Activated CD4-positive, alpha-beta T cell treated with anti-CD3 and anti-CD28 coated beads, Interleukin-2, amount 10 ng/mL, durations not matched to agents 7 days and 5 days (primary cell): ENCODE measurements at regions not wholly inside any gene's neighbourhood (a gene's known extent, or its start where the extent isn't known, plus 50 kb on each side); places are given as distances from the start of the nearest gene placed in this dataset.
"Not testable (repeated sequence)": the region's sequence is repeated elsewhere in the genome, so short reads cannot be mapped to it uniquely, and the experiment has no call there.

Experiments used
- CTCF ChIA-PET: fragments of 350-600 bp; sonication (Branson Sonifier 250); formaldehyde crosslinking; loops from one replicate; lab custom pipeline; 2021; ENCODE audit warnings: antibody characterized with exemption; lab: Charles Lee
- POLR2A ChIA-PET: fragments of 350-600 bp; sonication (Branson Sonifier 250); formaldehyde crosslinking; loops from one replicate; lab custom pipeline; 2021; ENCODE audit warnings: antibody characterized with exemption; lab: Charles Lee
- DNase-seq: peaks from one replicate; pipeline ENCODE4 v3.0.0-alpha.2; 2020
- H3K27ac Mint-ChIP-seq: one replicate; pipeline ENCODE4 v1.8.0; 2021; ENCODE audit warnings: mild to moderate bottlenecking, moderate library complexity, mixed read lengths
- H3K27me3 Mint-ChIP-seq: one replicate; pipeline ENCODE4 v1.8.0; 2021; ENCODE audit warnings: mixed read lengths
- H3K36me3 Mint-ChIP-seq: one replicate; pipeline ENCODE4 v1.8.0; 2021; ENCODE audit warnings: low read depth, mixed read lengths
- H3K4me1 Mint-ChIP-seq: one replicate; pipeline ENCODE4 v1.8.0; 2021; ENCODE audit warnings: mixed read lengths
- H3K4me3 Mint-ChIP-seq: one replicate; pipeline ENCODE4 v1.8.0; 2021; ENCODE audit warnings: mild to moderate bottlenecking, moderate library complexity, mixed read lengths
- H3K9me3 Mint-ChIP-seq: one replicate; pipeline ENCODE4 v1.8.0; 2021; ENCODE audit warnings: mixed read lengths

DNA sequence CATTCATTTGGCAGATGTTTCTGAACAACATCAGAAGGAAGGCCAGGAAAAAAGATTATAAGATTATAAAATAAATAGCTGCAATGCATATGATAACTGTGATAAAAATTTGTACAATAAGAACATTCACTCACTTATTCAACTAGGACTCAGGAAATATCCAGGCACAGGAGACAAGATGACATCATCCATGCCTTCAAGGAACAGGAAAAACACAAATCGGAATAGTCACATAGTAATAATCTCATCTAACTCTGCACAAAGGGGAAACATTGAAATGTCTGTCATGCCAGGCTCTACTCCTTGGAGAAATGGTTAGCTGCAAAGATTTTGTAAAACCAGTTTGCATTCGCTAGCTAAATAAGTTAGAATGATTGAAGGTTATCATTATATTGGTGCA, 233.5 kb upstream of the AGTR1 start:
- CTCF ChIA-PET = interaction anchor here (0.6 to 1.1 kb wide), 3 partner anchors 18 to 509 kb away, joined by 3 to 4 read pairs (median 3); no protein-coding TSS in a partner anchor
- DNase-seq = no peak
- POLR2A ChIA-PET = no interaction called here
- Mint-ChIP-seq H3K27ac (no peak overlapping the region), H3K4me3 (no peak overlapping the region), H3K9me3 (no peaks in the 10 kb centered on the region), H3K36me3 (no peaks in the 10 kb centered on the region), H3K4me1 (no peaks in the 10 kb centered on the region), H3K27me3 (no peaks in the 10 kb centered on the region)

DNA sequence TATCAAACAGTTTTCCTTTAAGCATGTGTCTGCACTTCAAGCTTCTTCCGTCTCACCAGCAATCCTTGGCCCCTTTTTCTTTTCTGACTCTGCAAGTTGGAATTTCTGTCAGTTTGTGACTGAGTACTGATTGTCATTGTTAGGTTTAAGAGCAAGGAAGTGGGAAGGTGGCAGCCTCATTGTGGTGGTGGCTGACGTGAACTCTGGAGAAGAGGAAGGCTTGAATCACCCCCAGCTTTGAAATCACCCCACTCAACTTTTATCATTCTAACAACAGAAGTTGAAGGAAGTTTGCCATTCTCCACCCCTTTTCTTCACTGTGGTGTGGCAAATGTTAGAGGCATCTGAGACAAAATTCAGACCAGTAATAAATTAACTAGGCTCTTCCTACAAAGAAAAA, 231.6 kb upstream of the AGTR1 start:
- Mint-ChIP-seq H3K4me1 (no peaks in the 10 kb centered on the region), H3K9me3 (no peaks in the 10 kb centered on the region), H3K36me3 (no peaks in the 10 kb centered on the region), H3K27me3 (no peaks in the 10 kb centered on the region), H3K4me3 (no peak overlapping the region), H3K27ac (no peak overlapping the region)
- no peak for DNase-seq
- ChIA-PET POLR2A (no interaction called here), CTCF (no interaction called here)

DNA sequence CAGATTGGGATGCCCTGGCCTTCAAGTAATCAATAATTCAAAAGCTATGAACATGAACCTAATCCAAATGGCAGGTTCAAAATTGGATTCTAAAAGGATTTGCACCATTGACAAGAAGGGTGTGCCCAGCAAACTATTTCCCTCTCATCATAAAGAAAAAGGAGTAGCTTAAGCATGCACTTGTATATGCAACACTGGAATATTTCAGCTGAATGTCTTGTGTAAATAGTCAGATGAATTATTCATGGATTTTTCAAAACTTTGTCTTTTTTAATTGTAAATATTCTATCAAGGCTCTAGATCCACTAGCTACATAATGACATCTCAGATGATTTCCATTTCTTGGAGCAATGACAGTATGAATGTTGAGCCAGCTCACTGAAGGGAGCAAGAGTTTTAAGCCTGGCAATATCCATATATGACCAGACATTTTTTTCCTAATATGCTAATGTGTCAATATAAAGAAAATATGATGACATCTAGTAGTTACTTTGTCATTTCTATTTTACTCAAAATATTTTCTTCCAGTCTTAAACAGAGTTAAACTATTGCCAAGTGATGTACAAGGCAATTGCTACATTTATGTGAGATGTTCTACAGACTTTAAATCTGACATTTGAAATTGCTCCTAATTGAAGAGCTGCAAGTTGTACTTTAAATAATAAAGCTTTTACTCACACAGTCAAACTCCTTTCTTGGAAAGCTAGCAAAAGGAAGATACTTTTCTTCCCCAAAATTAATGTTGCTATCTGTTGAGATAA, 230.5 kb upstream of the AGTR1 start:
- no peaks in the 10 kb centered on the region for H3K27me3 Mint-ChIP-seq
- no peaks in the 10 kb centered on the region for H3K36me3 Mint-ChIP-seq
- CTCF ChIA-PET = no interaction called here
- no peak overlapping the region for H3K4me3 Mint-ChIP-seq
- no peaks in the 10 kb centered on the region for H3K4me1 Mint-ChIP-seq
- no peak overlapping the region for H3K27ac Mint-ChIP-seq
- POLR2A ChIA-PET = no interaction called here
- H3K9me3 Mint-ChIP-seq = no peaks in the 10 kb centered on the region
- DNase-seq = no peak

DNA sequence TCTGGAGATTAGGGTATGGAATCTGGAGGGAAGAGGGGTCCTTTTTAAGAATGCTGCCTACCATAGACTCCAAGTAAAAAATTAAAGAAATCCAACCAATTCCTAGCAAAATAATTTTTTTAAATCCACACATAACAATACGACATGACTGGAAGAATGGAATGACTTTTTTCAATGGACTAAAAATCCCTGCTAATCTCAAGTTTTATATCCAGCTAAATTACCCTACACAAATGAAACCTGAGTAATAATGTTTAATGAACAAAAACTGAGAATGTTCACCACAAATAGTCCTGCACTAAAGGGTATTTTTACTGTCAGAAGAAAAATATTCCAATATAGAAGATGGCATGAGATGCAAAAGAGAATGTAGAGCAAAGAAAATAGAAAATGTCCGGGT, 220.3 kb upstream of the AGTR1 start:
- ChIA-PET CTCF (no interaction called here), POLR2A (no interaction called here)
- no peaks in the 10 kb centered on the region for H3K4me1 Mint-ChIP-seq
- peaks cover 8% of the 10 kb centered on the region for H3K9me3 Mint-ChIP-seq
- H3K36me3 Mint-ChIP-seq = no peaks in the 10 kb centered on the region
- no peak overlapping the region for H3K4me3 Mint-ChIP-seq
- no peak overlapping the region for H3K27ac Mint-ChIP-seq
- H3K27me3 Mint-ChIP-seq = no peaks in the 10 kb centered on the region
- DNase-seq = no peak

DNA sequence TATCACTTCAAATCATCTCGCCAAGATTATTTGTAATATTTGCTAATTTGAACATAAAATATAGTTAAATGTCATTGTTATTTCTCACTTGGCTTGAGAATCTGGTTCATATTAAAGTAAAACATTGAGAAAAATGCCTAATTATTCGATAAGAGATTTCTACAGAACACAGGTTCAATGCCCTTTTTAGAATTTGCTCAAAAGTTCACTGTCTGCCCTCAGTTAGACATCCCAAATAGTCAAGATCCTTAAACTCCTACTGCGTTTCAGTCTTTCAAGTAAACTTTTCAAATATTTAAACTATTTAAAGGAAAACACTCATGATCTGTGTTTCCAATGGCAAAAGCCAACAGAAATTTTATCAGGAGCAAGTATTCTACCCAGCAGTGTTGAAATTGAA, 204.1 kb upstream of the AGTR1 start:
- Mint-ChIP-seq H3K27me3 (no peaks in the 10 kb centered on the region), H3K27ac (no peak overlapping the region), H3K36me3 (no peaks in the 10 kb centered on the region), H3K4me3 (no peak overlapping the region), H3K9me3 (no peaks in the 10 kb centered on the region), H3K4me1 (no peaks in the 10 kb centered on the region)
- no peak for DNase-seq
- CTCF ChIA-PET = no interaction called here
- POLR2A ChIA-PET = no interaction called here

DNA sequence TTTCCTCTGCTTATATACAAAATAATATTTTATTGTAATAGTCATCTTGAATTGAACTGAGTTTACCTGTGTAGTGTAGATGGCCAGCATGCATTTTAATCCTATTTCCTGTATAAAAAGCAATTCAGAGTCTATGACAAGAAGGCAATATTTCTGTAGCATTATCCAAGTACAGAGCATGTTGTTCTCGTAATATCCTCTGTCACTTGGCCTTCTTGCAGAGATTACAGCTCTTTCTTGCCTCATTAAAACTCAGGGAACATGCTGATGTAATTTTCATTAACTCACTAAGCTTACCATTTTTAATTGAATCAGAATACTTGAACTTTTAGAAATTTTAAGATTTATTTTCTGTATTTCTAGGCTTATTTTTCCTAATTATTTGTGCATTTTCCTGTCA, 203.3 kb upstream of the AGTR1 start:
- no peaks in the 10 kb centered on the region for H3K9me3 Mint-ChIP-seq
- H3K4me1 Mint-ChIP-seq = no peaks in the 10 kb centered on the region
- no peak for DNase-seq
- H3K4me3 Mint-ChIP-seq = no peak overlapping the region
- CTCF ChIA-PET = no interaction called here
- no peak overlapping the region for H3K27ac Mint-ChIP-seq
- POLR2A ChIA-PET = no interaction called here
- H3K36me3 Mint-ChIP-seq = no peaks in the 10 kb centered on the region
- no peaks in the 10 kb centered on the region for H3K27me3 Mint-ChIP-seq

DNA sequence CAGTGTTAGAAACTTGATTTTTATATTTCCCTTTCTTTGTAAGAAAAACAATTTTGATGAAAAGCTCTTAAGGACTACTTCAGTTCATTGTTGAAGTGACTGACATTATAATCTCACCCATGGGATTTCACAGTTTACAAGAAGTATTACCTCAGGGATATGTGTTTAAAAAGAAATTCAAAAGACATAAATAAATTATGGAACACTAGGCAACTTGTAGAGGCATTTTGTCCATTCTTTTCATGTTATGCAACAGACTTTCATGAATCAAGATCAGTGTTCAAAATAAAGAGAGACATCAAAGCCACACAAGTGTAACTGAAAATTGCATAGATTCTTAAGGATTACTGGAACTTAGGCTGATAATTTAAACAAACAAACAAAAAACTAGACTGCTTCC, 196.8 kb upstream of the AGTR1 start:
- no peaks in the 10 kb centered on the region for H3K9me3 Mint-ChIP-seq
- no peaks in the 10 kb centered on the region for H3K27me3 Mint-ChIP-seq
- no peaks in the 10 kb centered on the region for H3K36me3 Mint-ChIP-seq

DNA sequence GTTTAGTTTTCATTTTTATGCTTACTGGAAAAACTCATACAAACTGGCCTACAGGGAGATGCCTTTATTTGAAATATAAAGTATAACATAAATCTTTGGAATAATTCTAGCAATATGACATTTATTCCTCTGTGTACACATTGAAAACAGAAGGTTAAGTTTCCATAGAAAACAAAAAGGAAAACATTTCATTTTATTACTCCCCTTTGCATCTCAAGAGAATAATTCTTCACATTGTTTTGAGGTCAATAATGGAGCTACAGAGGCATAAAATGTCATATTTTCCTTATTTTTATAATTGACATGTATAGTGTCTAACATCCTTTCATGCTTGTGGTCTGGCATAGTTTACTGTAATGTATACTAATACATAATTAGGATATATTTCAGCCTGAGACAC, 187.6 kb upstream of the AGTR1 start:
- ChIA-PET POLR2A (no interaction called here), CTCF (no interaction called here)
- Mint-ChIP-seq H3K4me3 (no peak overlapping the region), H3K36me3 (no peaks in the 10 kb centered on the region), H3K27me3 (no peaks in the 10 kb centered on the region), H3K9me3 (no peaks in the 10 kb centered on the region), H3K4me1 (no peaks in the 10 kb centered on the region), H3K27ac (no peak overlapping the region)
- no peak for DNase-seq

More for the DNA sequence above, 196.8 kb upstream of the AGTR1 start:
- H3K4me3 Mint-ChIP-seq = no peak overlapping the region
- ChIA-PET POLR2A (no interaction called here), CTCF (no interaction called here)
- no peaks in the 10 kb centered on the region for H3K4me1 Mint-ChIP-seq
- DNase-seq = no peak
- no peak overlapping the region for H3K27ac Mint-ChIP-seq

DNA sequence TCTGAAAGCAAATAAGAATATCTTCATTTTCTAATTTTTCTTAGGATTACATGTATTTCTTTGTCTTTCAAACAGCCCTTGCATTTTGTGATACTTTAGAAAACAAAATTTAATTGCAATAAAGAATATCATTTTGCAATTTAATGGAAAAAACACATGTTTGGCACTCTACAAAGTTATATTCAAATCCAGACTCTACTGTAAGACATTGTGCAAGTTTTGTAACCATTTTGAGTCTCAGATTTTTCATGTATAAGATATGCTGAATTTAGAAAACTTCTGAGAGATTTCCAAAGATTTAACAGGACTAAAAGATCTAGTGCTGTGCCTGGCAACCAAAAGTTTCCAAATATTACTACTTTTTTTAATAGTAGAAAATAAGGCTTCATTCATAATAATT, 187.1 kb upstream of the AGTR1 start:
- Mint-ChIP-seq H3K27me3 (no peaks in the 10 kb centered on the region), H3K27ac (no peak overlapping the region), H3K9me3 (no peaks in the 10 kb centered on the region), H3K36me3 (no peaks in the 10 kb centered on the region), H3K4me3 (no peak overlapping the region), H3K4me1 (no peaks in the 10 kb centered on the region)
- ChIA-PET CTCF (no interaction called here), POLR2A (no interaction called here)
- DNase-seq = no peak

DNA sequence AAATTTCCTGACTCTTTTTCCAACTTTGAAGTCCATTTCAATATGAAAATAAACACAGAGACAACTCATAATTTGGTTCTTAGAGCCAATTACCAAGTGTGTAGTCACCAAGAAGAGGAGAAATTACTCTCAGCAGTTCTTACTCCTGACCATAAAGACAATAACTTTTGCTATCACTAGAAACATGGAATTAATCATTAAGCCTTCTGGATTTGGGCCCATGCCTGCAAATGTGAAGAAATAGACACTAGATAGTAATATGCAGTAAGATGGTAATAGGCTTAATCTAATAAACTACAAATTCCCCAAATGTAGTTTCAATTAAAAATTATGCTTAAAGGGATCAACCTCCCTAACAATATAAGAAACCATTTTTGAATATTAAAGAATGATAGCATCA, 185.1 kb upstream of the AGTR1 start:
- no peaks in the 10 kb centered on the region for H3K27me3 Mint-ChIP-seq
- no peak for DNase-seq
- no peaks in the 10 kb centered on the region for H3K9me3 Mint-ChIP-seq
- POLR2A ChIA-PET = no interaction called here
- H3K27ac Mint-ChIP-seq = no peak overlapping the region
- H3K36me3 Mint-ChIP-seq = no peaks in the 10 kb centered on the region
- H3K4me3 Mint-ChIP-seq = no peak overlapping the region
- CTCF ChIA-PET = interaction anchor here (0.5 kb wide), 1 partner anchor 1066 kb away, joined by 3 read pairs; no protein-coding TSS in a partner anchor
- H3K4me1 Mint-ChIP-seq = no peaks in the 10 kb centered on the region

DNA sequence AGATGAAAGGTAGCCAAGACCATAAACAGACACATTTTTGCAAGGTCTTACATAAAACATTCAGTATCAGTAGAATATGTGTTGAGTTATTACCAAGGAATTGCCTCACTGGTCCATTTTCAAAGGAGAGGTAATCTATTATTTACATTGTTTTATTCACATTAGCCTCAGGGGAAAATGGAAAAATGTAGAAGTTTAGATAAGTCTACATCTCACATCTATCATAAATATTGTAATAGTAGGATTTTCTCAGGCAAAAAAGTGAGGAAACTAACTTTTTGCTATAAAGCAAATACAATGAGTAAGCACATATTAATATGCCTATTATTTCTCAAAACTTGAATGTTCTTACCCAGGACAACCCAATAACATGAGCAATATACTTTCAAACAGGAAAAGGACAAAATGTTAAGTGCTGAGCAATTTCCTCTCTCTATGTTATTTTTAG, 184.6 kb upstream of the AGTR1 start:
- no peaks in the 10 kb centered on the region for H3K36me3 Mint-ChIP-seq
- CTCF ChIA-PET = no interaction called here
- H3K4me1 Mint-ChIP-seq = no peaks in the 10 kb centered on the region
- DNase-seq = no peak
- H3K4me3 Mint-ChIP-seq = no peak overlapping the region
- POLR2A ChIA-PET = no interaction called here
- no peak overlapping the region for H3K27ac Mint-ChIP-seq
- H3K9me3 Mint-ChIP-seq = no peaks in the 10 kb centered on the region
- no peaks in the 10 kb centered on the region for H3K27me3 Mint-ChIP-seq

DNA sequence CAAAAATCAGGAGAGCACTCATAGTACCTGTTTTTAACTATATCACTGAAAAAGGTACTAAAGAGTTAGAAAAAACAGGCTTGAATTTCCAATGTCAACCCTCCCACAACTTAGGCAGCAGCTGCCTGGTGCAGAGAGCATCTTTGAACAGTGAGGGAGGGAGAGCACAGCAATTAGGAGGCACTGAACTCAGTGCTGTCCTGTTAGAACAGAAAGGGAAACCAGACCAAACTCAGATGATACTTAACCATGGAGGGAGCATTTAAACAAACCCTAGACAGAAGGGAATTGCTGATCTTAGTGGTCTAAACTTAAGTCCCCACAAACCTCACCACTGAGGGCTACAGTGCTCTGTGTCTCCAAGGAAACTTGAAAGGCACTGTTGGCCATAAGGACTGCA, 179.2 kb upstream of the AGTR1 start:
- Mint-ChIP-seq H3K27ac (no peak overlapping the region), H3K36me3 (no peaks in the 10 kb centered on the region), H3K9me3 (peaks cover 2% of the 10 kb centered on the region), H3K27me3 (no peaks in the 10 kb centered on the region), H3K4me1 (no peaks in the 10 kb centered on the region), H3K4me3 (no peak overlapping the region)
- DNase-seq = no peak
- ChIA-PET CTCF (no interaction called here), POLR2A (no interaction called here)

DNA sequence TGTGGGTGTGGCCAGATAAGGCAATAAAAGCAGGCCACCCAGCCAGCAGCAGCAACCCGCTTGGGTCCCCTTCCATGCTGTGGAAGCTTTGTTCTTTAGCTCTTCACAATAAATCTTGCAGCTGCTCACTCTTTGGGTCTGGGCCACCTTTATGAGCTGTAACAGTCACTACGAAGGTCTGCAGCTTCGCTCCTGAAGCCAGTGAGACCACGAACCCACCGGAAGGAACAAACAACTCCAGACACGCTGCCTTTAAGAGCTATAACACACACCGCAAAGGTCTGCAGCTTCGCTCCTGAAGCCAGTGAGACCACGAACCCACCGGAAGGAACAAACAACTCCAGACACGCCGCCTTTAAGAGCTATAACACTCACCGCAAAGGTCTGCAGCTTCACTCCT, 172.1 kb upstream of the AGTR1 start:
- POLR2A ChIA-PET, H3K27me3 Mint-ChIP-seq, CTCF ChIA-PET, H3K9me3 Mint-ChIP-seq, H3K4me1 Mint-ChIP-seq, DNase-seq, H3K4me3 Mint-ChIP-seq, H3K27ac Mint-ChIP-seq, H3K36me3 Mint-ChIP-seq: not testable (repeated sequence)

DNA sequence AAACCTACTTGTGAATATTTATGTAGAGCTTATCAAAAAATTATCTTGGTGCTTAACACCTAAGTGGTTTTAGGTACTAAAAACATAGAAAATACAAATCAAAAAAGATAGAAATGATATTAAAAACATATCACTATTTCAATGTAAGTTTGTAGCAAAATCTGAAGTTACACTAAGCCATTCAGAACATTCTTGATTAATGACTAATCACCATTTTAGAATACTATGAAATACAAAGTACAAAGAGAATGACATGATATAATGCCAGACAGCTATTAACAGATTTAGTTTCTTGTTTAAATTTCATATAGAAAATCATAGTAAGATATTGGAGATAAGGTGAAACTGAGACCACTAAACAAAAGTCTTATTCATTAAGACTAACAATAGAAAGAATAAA, 169.7 kb upstream of the AGTR1 start:
- Mint-ChIP-seq H3K4me3 (no peak overlapping the region), H3K36me3 (no peaks in the 10 kb centered on the region), H3K27me3 (no peaks in the 10 kb centered on the region), H3K4me1 (no peaks in the 10 kb centered on the region), H3K9me3 (no peaks in the 10 kb centered on the region), H3K27ac (no peak overlapping the region)
- DNase-seq = no peak
- CTCF ChIA-PET = no interaction called here
- POLR2A ChIA-PET = no interaction called here
